Neural crest cell (in vitro differentiated cells): ENCODE measurements at regions not wholly inside any gene's neighbourhood (a gene's known extent, or its start where the extent isn't known, plus 50 kb on each side); places are given as distances from the start of the nearest gene placed in this dataset.
A peak's percentile ranks its signal among the peaks of the same experiment; 100 is the strongest.

Experiments
- DNase-seq: peaks from one replicate; pipeline ENCODE4 v3.0.0; 2021; ENCODE audit warnings: low read depth, mixed read lengths, low spot score
- H3K27ac Mint-ChIP-seq: one replicate; pipeline ENCODE4 v1.8.0; 2021; ENCODE audit warnings: mild to moderate bottlenecking, mixed read lengths; ENCODE audit not compliant: unreplicated experiment
- H3K27me3 Mint-ChIP-seq: 2 replicates; pipeline ENCODE4 v1.8.0; 2021; ENCODE audit warnings: low read depth, mild to moderate bottlenecking, mixed read lengths
- H3K36me3 Mint-ChIP-seq: 2 replicates; pipeline ENCODE4 v1.8.0; 2021; ENCODE audit warnings: low read depth, mild to moderate bottlenecking, mixed read lengths
- H3K4me1 Mint-ChIP-seq: 2 replicates; pipeline ENCODE4 v1.8.0; 2021; ENCODE audit warnings: mixed read lengths
- H3K4me3 Mint-ChIP-seq: one replicate; pipeline ENCODE4 v1.8.0; 2021; ENCODE audit warnings: mild to moderate bottlenecking, mixed read lengths
- H3K9me3 Mint-ChIP-seq: 2 replicates; pipeline ENCODE4 v1.8.0; 2021; ENCODE audit warnings: mixed read lengths
- TF ChIP-seq, protein P1 (sequence below): fragments of 200-600 bp; sonication (generic); conservative IDR thresholded peaks from 2 replicates; pipeline ENCODE4 v1.5.0; 2021; ENCODE audit warnings: antibody characterized with exemption, mild to moderate bottlenecking

DNA sequence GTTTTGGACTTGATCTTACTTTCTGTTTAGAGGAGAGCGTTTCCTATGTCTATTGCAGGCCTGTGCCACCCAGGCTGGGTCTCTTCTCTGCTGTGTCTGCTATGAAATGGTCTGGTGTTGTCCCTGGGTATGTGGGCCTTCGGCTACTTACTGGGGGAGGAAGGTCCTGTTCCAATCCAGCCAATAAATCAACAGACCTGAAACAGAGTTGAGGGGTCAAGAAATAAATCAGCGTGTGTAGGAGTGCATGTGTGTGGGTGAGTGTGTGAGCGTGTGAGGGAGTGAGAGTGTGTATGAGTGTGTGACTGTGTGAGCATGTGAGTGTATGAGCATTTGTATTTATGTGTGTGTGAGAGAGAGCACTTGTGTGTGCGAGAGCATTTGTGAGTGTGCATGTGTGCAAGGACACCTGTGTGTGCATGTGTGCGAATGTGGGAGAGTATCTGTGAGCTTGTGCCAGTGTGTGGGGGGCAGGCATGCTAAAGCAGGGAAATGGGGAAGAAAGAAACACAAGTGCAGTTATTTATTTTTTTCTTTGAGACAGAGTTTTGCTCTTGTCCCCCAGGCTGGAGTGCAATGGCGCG is 86.3 kb upstream of the PMEPA1 start:
- no peaks in the 10 kb centered on the region for H3K4me1 Mint-ChIP-seq
- no peak for DNase-seq
- no peaks in the 10 kb centered on the region for H3K36me3 Mint-ChIP-seq
- H3K4me3 Mint-ChIP-seq, result no peak overlapping the region
- no peaks in the 10 kb centered on the region for H3K27me3 Mint-ChIP-seq
- TF ChIP-seq, protein P1, sequence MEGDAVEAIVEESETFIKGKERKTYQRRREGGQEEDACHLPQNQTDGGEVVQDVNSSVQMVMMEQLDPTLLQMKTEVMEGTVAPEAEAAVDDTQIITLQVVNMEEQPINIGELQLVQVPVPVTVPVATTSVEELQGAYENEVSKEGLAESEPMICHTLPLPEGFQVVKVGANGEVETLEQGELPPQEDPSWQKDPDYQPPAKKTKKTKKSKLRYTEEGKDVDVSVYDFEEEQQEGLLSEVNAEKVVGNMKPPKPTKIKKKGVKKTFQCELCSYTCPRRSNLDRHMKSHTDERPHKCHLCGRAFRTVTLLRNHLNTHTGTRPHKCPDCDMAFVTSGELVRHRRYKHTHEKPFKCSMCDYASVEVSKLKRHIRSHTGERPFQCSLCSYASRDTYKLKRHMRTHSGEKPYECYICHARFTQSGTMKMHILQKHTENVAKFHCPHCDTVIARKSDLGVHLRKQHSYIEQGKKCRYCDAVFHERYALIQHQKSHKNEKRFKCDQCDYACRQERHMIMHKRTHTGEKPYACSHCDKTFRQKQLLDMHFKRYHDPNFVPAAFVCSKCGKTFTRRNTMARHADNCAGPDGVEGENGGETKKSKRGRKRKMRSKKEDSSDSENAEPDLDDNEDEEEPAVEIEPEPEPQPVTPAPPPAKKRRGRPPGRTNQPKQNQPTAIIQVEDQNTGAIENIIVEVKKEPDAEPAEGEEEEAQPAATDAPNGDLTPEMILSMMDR, result no peak
- no peak overlapping the region for H3K27ac Mint-ChIP-seq
- no peaks in the 10 kb centered on the region for H3K9me3 Mint-ChIP-seq

- TF ChIP-seq, protein P1, result no peak
- no peak for DNase-seq
- no peaks in the 10 kb centered on the region for H3K9me3 Mint-ChIP-seq
- no peaks in the 10 kb centered on the region for H3K27me3 Mint-ChIP-seq
- H3K4me3 Mint-ChIP-seq, result no peak overlapping the region
- H3K36me3 Mint-ChIP-seq, result no peaks in the 10 kb centered on the region
- H3K4me1 Mint-ChIP-seq, result no peaks in the 10 kb centered on the region
- H3K27ac Mint-ChIP-seq, result peak overlapping the region; percentile 58
Measured at GRCh38 chr20:57795342-57795697, 85.5 kb upstream of the PMEPA1 start.

DNA sequence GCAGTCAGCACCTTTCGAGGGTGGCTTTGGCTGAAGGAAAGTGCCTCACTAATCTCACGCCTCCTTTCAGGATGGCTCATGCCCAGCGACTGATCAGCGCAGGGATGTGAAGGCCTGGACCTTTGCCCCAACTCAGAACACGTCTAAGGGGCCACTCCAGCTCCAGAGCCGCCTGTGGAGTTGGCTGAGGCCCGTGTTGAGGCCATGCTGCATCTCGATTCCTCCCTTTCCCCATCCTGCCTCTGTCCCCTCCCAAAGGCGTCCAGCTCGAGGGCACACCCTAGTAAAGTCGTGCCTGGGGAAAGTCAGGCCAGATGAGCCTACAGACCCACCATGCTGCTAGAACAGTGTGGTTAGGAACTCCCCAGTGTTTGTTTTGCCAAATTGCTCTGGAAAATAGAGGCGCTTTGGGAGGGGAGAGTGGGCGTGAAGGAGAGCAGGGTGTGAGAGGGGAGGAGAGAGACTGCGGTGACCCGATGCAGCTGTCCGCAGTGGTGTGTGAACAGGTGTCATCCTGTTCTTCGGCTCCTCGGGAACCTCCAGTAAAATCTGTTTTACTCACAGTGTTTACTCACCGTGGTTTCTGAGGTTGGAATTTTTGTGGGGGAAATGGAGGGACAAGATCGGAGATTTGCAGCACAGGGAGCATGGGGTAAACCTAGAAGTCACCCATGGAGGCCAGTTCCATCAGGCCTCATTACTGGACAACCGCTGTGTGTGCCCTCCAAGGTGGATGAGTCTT is 85.0 kb upstream of the PMEPA1 start:
- H3K4me1 Mint-ChIP-seq, result no peaks in the 10 kb centered on the region
- no peaks in the 10 kb centered on the region for H3K9me3 Mint-ChIP-seq
- no peaks in the 10 kb centered on the region for H3K27me3 Mint-ChIP-seq
- TF ChIP-seq, protein P1, result no peak
- H3K27ac Mint-ChIP-seq, result no peak overlapping the region
- DNase-seq, result no peak
- H3K4me3 Mint-ChIP-seq, result no peak overlapping the region
- no peaks in the 10 kb centered on the region for H3K36me3 Mint-ChIP-seq

DNA sequence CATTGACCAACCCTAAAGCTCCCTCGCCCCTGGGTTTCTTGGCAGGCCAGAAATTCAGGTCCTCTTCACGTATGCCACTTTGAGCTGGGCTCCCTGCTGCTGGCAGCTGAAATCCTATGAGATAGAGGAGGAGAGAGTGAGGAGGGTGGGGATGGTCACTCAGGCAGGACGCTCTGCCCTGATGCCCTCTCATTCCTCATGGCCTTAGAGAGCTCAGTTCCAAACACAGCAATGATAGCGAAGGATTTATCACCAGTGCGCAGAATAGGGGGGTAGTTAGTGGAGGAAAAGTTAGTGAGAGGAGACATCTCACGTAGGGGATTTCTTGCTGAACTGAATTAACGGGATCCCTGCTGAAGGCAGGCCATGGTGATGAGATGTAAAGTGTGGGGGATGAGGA is 84.2 kb upstream of the PMEPA1 start:
- Mint-ChIP-seq H3K4me3 (no peak overlapping the region), H3K4me1 (no peaks in the 10 kb centered on the region)

DNA sequence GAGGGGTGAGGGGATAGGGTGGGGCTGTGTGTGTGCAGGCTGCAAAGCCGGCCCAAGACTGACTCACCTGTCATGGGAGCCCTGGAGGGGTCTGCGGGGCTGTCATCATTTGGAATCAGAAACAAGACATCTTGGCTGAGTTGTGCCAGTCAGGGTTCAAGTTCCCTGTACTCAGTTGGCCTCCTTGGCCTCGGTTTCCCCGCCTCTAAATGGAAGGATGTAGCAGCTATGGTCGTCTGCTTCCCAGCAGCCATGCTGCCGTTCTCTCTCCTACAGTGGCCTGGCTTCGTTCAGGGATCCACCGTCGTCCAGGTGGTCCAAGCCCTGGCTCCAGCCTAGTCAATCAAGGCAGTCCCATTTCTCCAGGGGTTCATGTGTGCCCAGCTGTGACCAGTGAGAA is 83.6 kb upstream of the PMEPA1 start:
- H3K27me3 Mint-ChIP-seq, result no peaks in the 10 kb centered on the region
- no peaks in the 10 kb centered on the region for H3K36me3 Mint-ChIP-seq
- TF ChIP-seq, protein P1, result no peak
- H3K9me3 Mint-ChIP-seq, result no peaks in the 10 kb centered on the region
- H3K4me1 Mint-ChIP-seq, result no peaks in the 10 kb centered on the region
- H3K4me3 Mint-ChIP-seq, result no peak overlapping the region
- DNase-seq, result no peak
- H3K27ac Mint-ChIP-seq, result no peak overlapping the region

More for the DNA sequence above, 84.2 kb upstream of the PMEPA1 start:
- no peaks in the 10 kb centered on the region for H3K9me3 Mint-ChIP-seq
- no peak overlapping the region for H3K27ac Mint-ChIP-seq
- TF ChIP-seq, protein P1, result no peak
- no peak for DNase-seq
- no peaks in the 10 kb centered on the region for H3K36me3 Mint-ChIP-seq
- H3K27me3 Mint-ChIP-seq, result no peaks in the 10 kb centered on the region
